ENCODE measurements at regions not wholly inside any gene's neighbourhood (a gene's known extent, or its start where the extent isn't known, plus 50 kb on each side); places are given as distances from the start of the nearest gene placed in this dataset.

GRCh38 chr20:8078528-8078914, 53.5 kb upstream of the PLCB1 start:
- no peak for TF ChIP-seq CTCF (IDR thresholded peaks at IDR 0.05)
- Histone ChIP-seq H3K9me3 (replicated peaks in 1 of 2; ENCODE audit: control insufficient read depth in 1 of 2, insufficient read depth in 1 of 2, low read length in 2 of 2) (no peaks in the 10 kb centered on the region), H4K20me1 (ENCODE audit: insufficient read depth, low read length) (no peaks in the 10 kb centered on the region), H3K4me3 (replicated peaks in 1 of 3; ENCODE audit: low read depth in 2 of 3, low read length in 3 of 3) (no peak overlapping the region), H3K36me3 (replicated peaks in 1 of 2; ENCODE audit: control insufficient read depth in 1 of 2, insufficient read depth in 2 of 2, low read length in 2 of 2) (no peaks in the 10 kb centered on the region), H3K79me2 (ENCODE audit: insufficient read depth, low read length) (no peaks in the 10 kb centered on the region), H3K4me2 (replicated peaks; ENCODE audit: extremely low read depth, low read length, poor library complexity, severe bottlenecking) (no peak overlapping the region), H3K4me1 (ENCODE audit: control insufficient read depth in 1 of 2, insufficient read depth in 2 of 2, low read length in 2 of 2) (peaks cover 1 to 10% of the 10 kb centered on the region in 2 donors), H3K27me3 (ENCODE audit: control insufficient read depth in 2 of 2, insufficient read depth in 2 of 2, low read length in 2 of 2) (no peaks in the 10 kb centered on the region), H2AFZ (ENCODE audit: insufficient read depth, low read depth, low read length, poor library complexity, severe bottlenecking) (no peak overlapping the region), H3K27ac (ENCODE audit: low read depth in 1 of 2, low read length in 2 of 2) (no peak overlapping the region), H3K9ac (ENCODE audit: insufficient read depth, low read length, poor library complexity, severe bottlenecking) (no peak overlapping the region)
- Mint-ChIP-seq H3K27ac (no peak overlapping the region), H3K9me3 (no peaks in the 10 kb centered on the region), H3K4me1 (peaks cover 10% of the 10 kb centered on the region), H3K36me3 (no peaks in the 10 kb centered on the region), H3K27me3 (ENCODE audit: low read depth in 3 of 3) (no peaks in the 10 kb centered on the region), H3K4me3 (no peak overlapping the region)
- intact Hi-C loops (cut with micrococcal nuclease), result no loop called here
- 100% methylated on average over 1 of the region's 4 CpGs for WGBS (ENCODE audit: insufficient coverage)
- DNase-seq, result no peak

- peaks cover 0 to 4% of the 10 kb centered on the region in 2 donors for H3K4me1 ChIP-seq (ENCODE audit: control insufficient read depth in 1 of 2, insufficient read depth in 2 of 2, low read length in 2 of 2)
- intact Hi-C loops (cut with micrococcal nuclease), result no loop called here
- no peaks in the 10 kb centered on the region for H3K36me3 ChIP-seq (replicated peaks in 1 of 2; ENCODE audit: control insufficient read depth in 1 of 2, insufficient read depth in 2 of 2, low read length in 2 of 2)
- Mint-ChIP-seq H3K27me3 (ENCODE audit: low read depth in 3 of 3) (no peaks in the 10 kb centered on the region), H3K4me3 (no peak overlapping the region), H3K9me3 (no peaks in the 10 kb centered on the region), H3K4me1 (peaks cover 6% of the 10 kb centered on the region), H3K27ac (no peak overlapping the region), H3K36me3 (no peaks in the 10 kb centered on the region)
- H3K9me3 ChIP-seq (replicated peaks in 1 of 2; ENCODE audit: control insufficient read depth in 1 of 2, insufficient read depth in 1 of 2, low read length in 2 of 2), result no peaks in the 10 kb centered on the region
- no peak for TF ChIP-seq CTCF (IDR thresholded peaks at IDR 0.05)
- no peaks in the 10 kb centered on the region for H4K20me1 ChIP-seq (ENCODE audit: insufficient read depth, low read length)
- no peak overlapping the region for H3K9ac ChIP-seq (ENCODE audit: insufficient read depth, low read length, poor library complexity, severe bottlenecking)
- no peak for DNase-seq
- no peak overlapping the region for H2AFZ ChIP-seq (ENCODE audit: insufficient read depth, low read depth, low read length, poor library complexity, severe bottlenecking)
- H3K27me3 ChIP-seq (ENCODE audit: control insufficient read depth in 2 of 2, insufficient read depth in 2 of 2, low read length in 2 of 2), result no peaks in the 10 kb centered on the region
- H3K27ac ChIP-seq (ENCODE audit: low read depth in 1 of 2, low read length in 2 of 2), result no peak overlapping the region
- no peaks in the 10 kb centered on the region for H3K79me2 ChIP-seq (ENCODE audit: insufficient read depth, low read length)
- no peak overlapping the region for H3K4me3 ChIP-seq (replicated peaks in 1 of 3; ENCODE audit: low read depth in 2 of 3, low read length in 3 of 3)
- no peak overlapping the region for H3K4me2 ChIP-seq (replicated peaks; ENCODE audit: extremely low read depth, low read length, poor library complexity, severe bottlenecking)
Observed at GRCh38 chr20:8079976-8080375, 52.1 kb upstream of the PLCB1 start.

Data from CD14-positive monocyte (primary cell).